Neuron (in vitro differentiated cells): ENCODE measurements at regions not wholly inside any gene's neighbourhood (a gene's known extent, or its start where the extent isn't known, plus 50 kb on each side); places are given as distances from the start of the nearest gene placed in this dataset.

Experiments used
- H2AFZ ChIP-seq: one replicate; pipeline ENCODE4 v1.6.1; 2013; ENCODE audit warnings: low read depth, mild to moderate bottlenecking, inconsistent platforms, low read length, moderate library complexity
- H3K27me3 ChIP-seq: one replicate; pipeline ENCODE4 v1.6.1; 2013; ENCODE audit warnings: low read length; ENCODE audit not compliant: insufficient read depth
- H3K36me3 ChIP-seq: one replicate; pipeline ENCODE4 v1.6.1; 2013; ENCODE audit warnings: low read length; ENCODE audit not compliant: insufficient read depth
- H3K4me1 ChIP-seq: one replicate; pipeline ENCODE4 v1.6.1; 2013; ENCODE audit warnings: low read length; ENCODE audit not compliant: insufficient read depth
- H3K4me3 ChIP-seq: 2 replicates; pipeline ENCODE4 v1.5.1; 2013; ENCODE audit warnings: mild to moderate bottlenecking, low read length, moderate library complexity
- H3K9me3 ChIP-seq: one replicate; pipeline ENCODE4 v1.6.1; 2013; ENCODE audit warnings: low read length

DNA sequence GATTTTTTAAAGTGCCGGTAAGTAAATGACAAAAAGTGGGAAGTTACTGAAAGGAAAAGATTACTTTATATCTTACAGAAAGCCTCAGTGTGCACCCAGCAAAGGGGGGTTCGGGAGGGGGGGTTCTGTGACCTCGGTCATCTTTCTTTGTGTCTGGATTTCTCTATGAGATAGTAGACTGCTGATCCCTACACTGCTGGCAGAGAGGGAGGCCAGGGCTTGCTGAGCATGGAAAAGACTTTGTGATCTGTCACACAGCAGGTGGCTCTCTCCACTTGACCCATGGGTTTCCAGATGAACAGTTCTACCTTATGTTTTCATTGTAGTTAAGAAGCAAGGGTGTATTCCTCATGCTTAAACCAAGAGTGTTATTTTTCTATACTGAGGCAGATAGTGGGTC, 475.6 kb downstream of the PCDH10 start:
- no peaks in the 10 kb centered on the region for H3K9me3 ChIP-seq
- no peaks in the 10 kb centered on the region for H3K36me3 ChIP-seq
- peaks cover 32% of the 10 kb centered on the region for H3K4me1 ChIP-seq
- no peaks in the 10 kb centered on the region for H3K27me3 ChIP-seq
- no peak overlapping the region for H3K4me3 ChIP-seq
- no peak overlapping the region for H2AFZ ChIP-seq

GRCh38 chr4:133623847-133624246, 474.8 kb downstream of the PCDH10 start:
- no peak overlapping the region for H3K4me3 ChIP-seq
- no peaks in the 10 kb centered on the region for H3K36me3 ChIP-seq
- peaks cover 41% of the 10 kb centered on the region for H3K4me1 ChIP-seq
- H2AFZ ChIP-seq, result no peak overlapping the region
- no peaks in the 10 kb centered on the region for H3K27me3 ChIP-seq
- H3K9me3 ChIP-seq, result no peaks in the 10 kb centered on the region

DNA sequence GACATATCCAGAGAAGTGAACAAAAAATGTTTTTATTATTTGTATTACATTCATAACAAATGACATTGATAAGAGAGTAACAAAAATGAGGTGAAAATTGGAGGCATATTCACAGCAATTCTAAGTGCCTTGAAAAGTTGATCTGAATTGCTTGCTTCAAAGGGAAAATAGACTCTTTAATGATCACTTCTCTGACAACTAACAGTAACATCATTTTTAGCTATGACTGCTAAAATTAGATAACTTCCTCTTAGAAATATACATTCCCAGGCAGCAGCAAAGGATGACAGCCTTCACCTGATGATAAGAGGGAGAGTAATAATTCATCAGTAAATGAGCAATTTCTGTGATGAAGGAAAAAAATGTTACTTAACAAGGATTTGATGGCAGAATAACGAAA, 472.5 kb downstream of the PCDH10 start:
- Histone ChIP-seq H3K27me3 (no peaks in the 10 kb centered on the region), H3K4me3 (no peak overlapping the region), H3K9me3 (no peaks in the 10 kb centered on the region), H3K36me3 (no peaks in the 10 kb centered on the region), H2AFZ (no peak overlapping the region), H3K4me1 (peaks cover 42% of the 10 kb centered on the region)

GRCh38 chr4:133620555-133620954, 471.5 kb downstream of the PCDH10 start:
- Histone ChIP-seq H3K9me3 (no peaks in the 10 kb centered on the region), H3K4me1 (peaks cover 38% of the 10 kb centered on the region), H3K4me3 (no peak overlapping the region), H3K27me3 (no peaks in the 10 kb centered on the region), H3K36me3 (no peaks in the 10 kb centered on the region), H2AFZ (no peak overlapping the region)

- Histone ChIP-seq H3K4me3 (no peak overlapping the region), H3K4me1 (peaks cover 28% of the 10 kb centered on the region), H3K27me3 (no peaks in the 10 kb centered on the region), H3K36me3 (no peaks in the 10 kb centered on the region), H3K9me3 (no peaks in the 10 kb centered on the region), H2AFZ (no peak overlapping the region)
These were observed 469.9 kb downstream of the PCDH10 start for GRCh38 chr4:133618963-133619362.

DNA sequence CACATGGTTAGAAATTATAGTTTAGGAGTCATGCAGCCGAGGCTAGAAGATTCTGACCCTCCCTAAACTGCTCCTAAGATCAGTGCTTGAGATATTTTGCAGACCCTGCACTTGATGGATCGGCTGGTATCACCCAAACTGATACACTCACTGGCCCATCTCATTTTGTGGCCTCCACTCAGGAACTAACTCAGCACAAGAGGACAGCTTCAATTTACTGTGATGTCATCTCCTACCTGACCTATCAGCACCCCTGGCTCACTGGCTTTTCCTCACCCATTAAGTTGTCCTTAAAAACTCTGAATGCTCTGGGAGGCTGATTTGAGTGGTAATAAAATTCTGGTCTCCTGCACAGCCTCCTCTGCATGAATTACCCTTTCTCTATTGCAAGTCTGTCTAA, 450.9 kb downstream of the PCDH10 start:
- Histone ChIP-seq H3K27me3 (no peaks in the 10 kb centered on the region), H3K4me3 (no peak overlapping the region), H3K4me1 (no peaks in the 10 kb centered on the region), H3K9me3 (no peaks in the 10 kb centered on the region), H2AFZ (no peak overlapping the region), H3K36me3 (no peaks in the 10 kb centered on the region)

- no peak overlapping the region for H2AFZ ChIP-seq
- no peaks in the 10 kb centered on the region for H3K9me3 ChIP-seq
- H3K4me1 ChIP-seq, result no peaks in the 10 kb centered on the region
- no peaks in the 10 kb centered on the region for H3K27me3 ChIP-seq
- no peaks in the 10 kb centered on the region for H3K36me3 ChIP-seq
- H3K4me3 ChIP-seq, result no peak overlapping the region
These were observed 449.7 kb downstream of the PCDH10 start for GRCh38 chr4:133598779-133599178.

GRCh38 chr4:133597251-133597650, 448.2 kb downstream of the PCDH10 start:
- H2AFZ ChIP-seq, result no peak overlapping the region
- H3K36me3 ChIP-seq, result no peaks in the 10 kb centered on the region
- H3K4me3 ChIP-seq, result no peak overlapping the region
- H3K4me1 ChIP-seq, result no peaks in the 10 kb centered on the region
- no peaks in the 10 kb centered on the region for H3K27me3 ChIP-seq
- H3K9me3 ChIP-seq, result no peaks in the 10 kb centered on the region

GRCh38 chr4:133596459-133596858, 447.4 kb downstream of the PCDH10 start:
- Histone ChIP-seq H3K9me3 (no peaks in the 10 kb centered on the region), H3K27me3 (no peaks in the 10 kb centered on the region), H3K4me3 (no peak overlapping the region), H3K4me1 (no peaks in the 10 kb centered on the region), H2AFZ (no peak overlapping the region), H3K36me3 (no peaks in the 10 kb centered on the region)

DNA sequence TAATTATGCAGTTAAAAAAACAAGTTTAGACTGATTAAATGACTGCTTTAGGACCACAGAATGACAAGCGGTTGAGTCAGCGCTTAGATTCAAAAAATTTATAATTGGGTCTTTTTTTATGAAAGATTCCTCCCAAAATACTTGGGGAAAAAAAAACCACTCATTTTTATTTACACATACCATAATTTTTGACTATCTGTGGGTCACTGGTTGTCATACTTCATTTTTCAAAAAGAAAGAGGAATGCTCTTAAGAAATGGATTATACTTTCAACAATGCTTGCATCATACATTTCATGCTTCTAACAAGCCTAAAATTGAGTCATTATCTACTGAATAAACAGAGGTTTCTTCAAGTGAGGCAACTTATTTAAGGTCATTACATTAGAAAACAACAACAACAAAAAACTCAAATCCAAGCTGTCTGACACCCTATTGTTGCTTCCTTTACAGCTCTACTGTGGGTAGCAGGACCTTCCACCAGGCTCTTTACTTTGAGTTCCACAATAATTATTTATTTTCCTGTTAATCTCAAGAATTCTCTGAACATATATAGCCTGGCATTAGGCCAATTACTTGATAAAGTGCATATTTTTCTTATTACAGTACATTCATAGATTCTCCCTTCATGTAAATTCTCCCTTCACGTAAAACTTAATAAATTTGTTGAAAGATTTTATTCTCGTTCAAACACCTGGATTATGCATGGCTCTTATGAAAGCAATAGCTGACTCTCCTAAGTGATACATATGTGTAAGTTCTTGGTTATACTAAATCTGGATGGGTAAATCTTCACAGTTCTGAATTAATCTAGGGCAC, 445.5 kb downstream of the PCDH10 start:
- no peak overlapping the region for H3K4me3 ChIP-seq

GRCh38 chr4:133593764-133594163, 444.7 kb downstream of the PCDH10 start:
- Histone ChIP-seq H3K36me3 (no peaks in the 10 kb centered on the region), H3K4me1 (no peaks in the 10 kb centered on the region), H3K27me3 (no peaks in the 10 kb centered on the region), H2AFZ (no peak overlapping the region), H3K4me3 (no peak overlapping the region), H3K9me3 (no peaks in the 10 kb centered on the region)

More for the DNA sequence above, 445.5 kb downstream of the PCDH10 start:
- no peaks in the 10 kb centered on the region for H3K4me1 ChIP-seq
- H3K9me3 ChIP-seq, result no peaks in the 10 kb centered on the region
- H3K27me3 ChIP-seq, result no peaks in the 10 kb centered on the region
- no peak overlapping the region for H2AFZ ChIP-seq
- H3K36me3 ChIP-seq, result no peaks in the 10 kb centered on the region

GRCh38 chr4:133592591-133592990, 443.5 kb downstream of the PCDH10 start:
- no peaks in the 10 kb centered on the region for H3K4me1 ChIP-seq
- H3K4me3 ChIP-seq, result no peak overlapping the region
- no peaks in the 10 kb centered on the region for H3K9me3 ChIP-seq
- no peaks in the 10 kb centered on the region for H3K36me3 ChIP-seq
- no peak overlapping the region for H2AFZ ChIP-seq
- H3K27me3 ChIP-seq, result no peaks in the 10 kb centered on the region

DNA sequence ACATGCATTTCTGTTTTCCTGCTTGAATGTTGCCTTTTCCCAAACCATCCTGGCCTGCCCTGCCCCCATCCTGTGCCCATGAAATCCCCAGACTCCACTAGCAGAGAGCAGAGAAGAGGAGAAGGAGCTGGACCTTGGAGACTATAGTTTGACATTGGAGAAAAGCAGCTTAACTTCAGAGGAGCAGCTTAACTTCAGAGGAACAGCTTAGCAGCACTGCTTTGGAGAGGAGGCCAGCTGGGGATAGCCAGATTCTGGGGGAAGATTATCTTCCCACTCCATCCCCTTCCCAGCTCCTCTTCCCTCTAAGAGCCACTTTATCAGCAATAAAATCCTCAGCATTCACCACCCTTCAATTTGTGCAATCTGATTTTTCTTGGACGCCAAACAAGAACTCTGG, 443.0 kb downstream of the PCDH10 start:
- H3K27me3 ChIP-seq, result no peaks in the 10 kb centered on the region
- no peaks in the 10 kb centered on the region for H3K4me1 ChIP-seq
- no peaks in the 10 kb centered on the region for H3K36me3 ChIP-seq
- no peak overlapping the region for H2AFZ ChIP-seq
- no peaks in the 10 kb centered on the region for H3K9me3 ChIP-seq
- H3K4me3 ChIP-seq, result no peak overlapping the region

- no peaks in the 10 kb centered on the region for H3K27me3 ChIP-seq
- H3K4me1 ChIP-seq, result no peaks in the 10 kb centered on the region
- H2AFZ ChIP-seq, result no peak overlapping the region
- no peak overlapping the region for H3K4me3 ChIP-seq
- no peaks in the 10 kb centered on the region for H3K36me3 ChIP-seq
- no peaks in the 10 kb centered on the region for H3K9me3 ChIP-seq
These were observed 439.2 kb downstream of the PCDH10 start for GRCh38 chr4:133588306-133588705.
